ENCODE measurements at regions not wholly inside any gene's neighbourhood (a gene's known extent, or its start where the extent isn't known, plus 50 kb on each side); places are given as distances from the start of the nearest gene placed in this dataset.

DNA sequence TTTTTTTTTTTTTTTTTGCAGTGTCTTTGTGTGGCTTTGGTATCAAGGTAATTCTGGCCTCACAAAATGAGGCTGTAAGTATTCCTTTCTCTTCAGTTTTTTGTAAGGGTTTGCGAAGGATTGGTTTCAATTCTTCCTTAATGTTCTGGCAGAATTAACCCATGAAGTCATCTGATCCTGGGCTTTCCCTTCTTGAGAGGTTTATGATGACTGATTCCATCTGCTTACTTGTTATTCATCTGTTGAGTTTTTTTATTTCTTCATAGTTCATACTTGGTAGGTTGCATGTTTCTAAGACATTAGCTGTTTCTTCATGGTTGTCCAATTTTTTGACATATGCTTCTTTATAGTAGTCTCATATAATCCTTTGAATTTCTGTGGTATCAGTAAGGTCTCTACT is 181.4 kb upstream of the PDE5A start:
- TF ChIP-seq, protein P1, sequence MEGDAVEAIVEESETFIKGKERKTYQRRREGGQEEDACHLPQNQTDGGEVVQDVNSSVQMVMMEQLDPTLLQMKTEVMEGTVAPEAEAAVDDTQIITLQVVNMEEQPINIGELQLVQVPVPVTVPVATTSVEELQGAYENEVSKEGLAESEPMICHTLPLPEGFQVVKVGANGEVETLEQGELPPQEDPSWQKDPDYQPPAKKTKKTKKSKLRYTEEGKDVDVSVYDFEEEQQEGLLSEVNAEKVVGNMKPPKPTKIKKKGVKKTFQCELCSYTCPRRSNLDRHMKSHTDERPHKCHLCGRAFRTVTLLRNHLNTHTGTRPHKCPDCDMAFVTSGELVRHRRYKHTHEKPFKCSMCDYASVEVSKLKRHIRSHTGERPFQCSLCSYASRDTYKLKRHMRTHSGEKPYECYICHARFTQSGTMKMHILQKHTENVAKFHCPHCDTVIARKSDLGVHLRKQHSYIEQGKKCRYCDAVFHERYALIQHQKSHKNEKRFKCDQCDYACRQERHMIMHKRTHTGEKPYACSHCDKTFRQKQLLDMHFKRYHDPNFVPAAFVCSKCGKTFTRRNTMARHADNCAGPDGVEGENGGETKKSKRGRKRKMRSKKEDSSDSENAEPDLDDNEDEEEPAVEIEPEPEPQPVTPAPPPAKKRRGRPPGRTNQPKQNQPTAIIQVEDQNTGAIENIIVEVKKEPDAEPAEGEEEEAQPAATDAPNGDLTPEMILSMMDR (tag by site-specific recombination; IDR thresholded peaks at IDR 0.05), result no peak
- TF ChIP-seq ZFP69B (tag by site-specific recombination; IDR thresholded peaks at IDR 0.05) (no peak), ZNF324 (tag by site-specific recombination; IDR thresholded peaks at IDR 0.05) (no peak), ZNF560 (tag by site-specific recombination; IDR thresholded peaks at IDR 0.05; ENCODE audit: borderline replicate concordance) (no peak), ZBTB17 (tag by site-specific recombination; IDR thresholded peaks at IDR 0.05) (no peak), KLF1 (tag by site-specific recombination; IDR thresholded peaks at IDR 0.05) (no peak), SP2 (tag by site-specific recombination; IDR thresholded peaks at IDR 0.05) (no peak), ZNF121 (tag by site-specific recombination; IDR thresholded peaks at IDR 0.05) (no peak), ZNF544 (tag by site-specific recombination; IDR thresholded peaks at IDR 0.05) (no peak)

All from HEK293 (cell line).